ENCODE measurements at regions not wholly inside any gene's neighbourhood (a gene's known extent, or its start where the extent isn't known, plus 50 kb on each side); places are given as distances from the start of the nearest gene placed in this dataset.

DNA sequence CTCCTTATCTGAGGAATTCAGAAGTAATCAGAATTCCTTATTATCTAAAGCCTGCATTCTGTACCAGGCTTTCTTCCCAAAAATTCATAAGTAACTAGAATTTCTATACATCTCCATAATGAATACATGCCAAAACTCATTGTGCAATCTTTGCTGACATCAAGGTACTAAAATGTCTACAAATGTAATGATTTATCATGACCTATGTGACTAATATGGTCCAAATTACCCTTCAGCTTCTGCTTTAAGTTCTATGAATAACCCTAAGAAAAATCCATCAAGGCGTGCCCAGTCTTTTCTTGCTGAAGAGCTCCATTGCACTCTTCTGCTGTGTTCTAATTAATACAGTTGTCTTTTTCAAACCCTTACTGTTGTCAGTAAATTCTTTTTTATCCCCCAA, 58.5 kb upstream of the SLITRK1 start:
- DNase-seq (ENCODE audit: low spot score) (no peak), ATAC-seq (no peak)
- POLR2A ChIA-PET = no interaction called here
- Mint-ChIP-seq H3K4me3 (no peak overlapping the region), H3K4me1 (peaks cover 76% of the 10 kb centered on the region), H3K36me3 (peaks cover 23% of the 10 kb centered on the region), H3K27ac (peak overlapping the region; percentile 89), H3K27me3 (ENCODE audit: low read depth) (no peaks in the 10 kb centered on the region), H3K9me3 (peaks cover 16% of the 10 kb centered on the region)
- CTCF ChIA-PET = no interaction called here
- TF ChIP-seq JAZF1 (CRISPR knock-in tag; IDR thresholded peaks at IDR 0.05) (no peak), ESRRA (CRISPR knock-in tag; IDR thresholded peaks at IDR 0.05; ENCODE audit: borderline replicate concordance) (no peak), ZNF263 (CRISPR knock-in tag; IDR thresholded peaks at IDR 0.05; ENCODE audit: low read depth) (no peak), TEAD1 (CRISPR knock-in tag; IDR thresholded peaks at IDR 0.05) (no peak), NR2C2 (CRISPR knock-in tag; IDR thresholded peaks at IDR 0.05) (no peak), TP53 (CRISPR knock-in tag; IDR thresholded peaks at IDR 0.05) (no peak), EMX1 (CRISPR knock-in tag; IDR thresholded peaks at IDR 0.05) (no peak), CREM (CRISPR knock-in tag; IDR thresholded peaks at IDR 0.05) (no peak)
- TF ChIP-seq, protein P1, sequence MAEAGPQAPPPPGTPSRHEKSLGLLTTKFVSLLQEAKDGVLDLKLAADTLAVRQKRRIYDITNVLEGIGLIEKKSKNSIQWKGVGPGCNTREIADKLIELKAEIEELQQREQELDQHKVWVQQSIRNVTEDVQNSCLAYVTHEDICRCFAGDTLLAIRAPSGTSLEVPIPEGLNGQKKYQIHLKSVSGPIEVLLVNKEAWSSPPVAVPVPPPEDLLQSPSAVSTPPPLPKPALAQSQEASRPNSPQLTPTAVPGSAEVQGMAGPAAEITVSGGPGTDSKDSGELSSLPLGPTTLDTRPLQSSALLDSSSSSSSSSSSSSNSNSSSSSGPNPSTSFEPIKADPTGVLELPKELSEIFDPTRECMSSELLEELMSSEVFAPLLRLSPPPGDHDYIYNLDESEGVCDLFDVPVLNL (CRISPR knock-in tag; IDR thresholded peaks at IDR 0.05; ENCODE audit: borderline replicate concordance, low read depth) = no peak
- TF ChIP-seq, protein P2, sequence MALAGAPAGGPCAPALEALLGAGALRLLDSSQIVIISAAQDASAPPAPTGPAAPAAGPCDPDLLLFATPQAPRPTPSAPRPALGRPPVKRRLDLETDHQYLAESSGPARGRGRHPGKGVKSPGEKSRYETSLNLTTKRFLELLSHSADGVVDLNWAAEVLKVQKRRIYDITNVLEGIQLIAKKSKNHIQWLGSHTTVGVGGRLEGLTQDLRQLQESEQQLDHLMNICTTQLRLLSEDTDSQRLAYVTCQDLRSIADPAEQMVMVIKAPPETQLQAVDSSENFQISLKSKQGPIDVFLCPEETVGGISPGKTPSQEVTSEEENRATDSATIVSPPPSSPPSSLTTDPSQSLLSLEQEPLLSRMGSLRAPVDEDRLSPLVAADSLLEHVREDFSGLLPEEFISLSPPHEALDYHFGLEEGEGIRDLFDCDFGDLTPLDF (CRISPR knock-in tag; IDR thresholded peaks at IDR 0.05) = no peak
- TF ChIP-seq, protein P3, sequence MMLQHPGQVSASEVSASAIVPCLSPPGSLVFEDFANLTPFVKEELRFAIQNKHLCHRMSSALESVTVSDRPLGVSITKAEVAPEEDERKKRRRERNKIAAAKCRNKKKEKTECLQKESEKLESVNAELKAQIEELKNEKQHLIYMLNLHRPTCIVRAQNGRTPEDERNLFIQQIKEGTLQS (CRISPR knock-in tag; conservative IDR thresholded peaks at IDR 0.05) = no peak
- TF ChIP-seq, protein P4, sequence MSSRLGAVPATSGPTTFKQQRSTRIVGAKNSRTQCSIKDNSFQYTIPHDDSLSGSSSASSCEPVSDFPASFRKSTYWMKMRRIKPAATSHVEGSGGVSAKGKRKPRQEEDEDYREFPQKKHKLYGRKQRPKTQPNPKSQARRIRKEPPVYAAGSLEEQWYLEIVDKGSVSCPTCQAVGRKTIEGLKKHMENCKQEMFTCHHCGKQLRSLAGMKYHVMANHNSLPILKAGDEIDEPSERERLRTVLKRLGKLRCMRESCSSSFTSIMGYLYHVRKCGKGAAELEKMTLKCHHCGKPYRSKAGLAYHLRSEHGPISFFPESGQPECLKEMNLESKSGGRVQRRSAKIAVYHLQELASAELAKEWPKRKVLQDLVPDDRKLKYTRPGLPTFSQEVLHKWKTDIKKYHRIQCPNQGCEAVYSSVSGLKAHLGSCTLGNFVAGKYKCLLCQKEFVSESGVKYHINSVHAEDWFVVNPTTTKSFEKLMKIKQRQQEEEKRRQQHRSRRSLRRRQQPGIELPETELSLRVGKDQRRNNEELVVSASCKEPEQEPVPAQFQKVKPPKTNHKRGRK (CRISPR knock-in tag; IDR thresholded peaks at IDR 0.05; ENCODE audit: borderline replicate concordance) = no peak

DNA sequence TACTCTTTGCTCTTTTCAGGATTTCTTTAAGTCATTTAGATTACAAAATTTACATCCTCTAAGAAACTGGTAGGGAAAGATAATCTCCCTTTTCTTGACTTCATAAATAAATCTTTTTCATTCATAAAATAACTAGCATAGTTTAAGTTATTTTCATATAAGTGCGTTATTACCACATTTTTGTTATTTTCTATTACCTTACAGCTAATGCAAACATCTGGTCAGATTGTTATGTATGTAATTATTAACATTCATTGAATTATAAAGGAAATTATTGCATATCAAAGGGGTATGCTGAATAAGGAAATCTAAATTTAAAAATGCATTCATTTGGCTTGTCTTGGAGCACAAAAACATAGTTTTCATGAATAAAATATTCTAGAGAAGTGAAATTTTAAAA, 55.3 kb upstream of the SLITRK1 start:
- Mint-ChIP-seq H3K27me3 (ENCODE audit: low read depth) (no peaks in the 10 kb centered on the region; the same call in 1 of the 2 replicates), H3K27ac (peak overlapping the region; percentile 48), H3K36me3 (peaks cover 29% of the 10 kb centered on the region), H3K4me1 (peaks cover 55% of the 10 kb centered on the region), H3K9me3 (peaks cover 22% of the 10 kb centered on the region), H3K4me3 (peak overlapping the region; percentile 15; the same call in 1 of the 2 replicates)
- POLR2A ChIA-PET = no interaction called here
- CTCF ChIA-PET = no interaction called here
- ATAC-seq (no peak), DNase-seq (ENCODE audit: low spot score) (no peak)
- TF ChIP-seq GRHL2 (CRISPR knock-in tag; IDR thresholded peaks at IDR 0.05; ENCODE audit: insufficient replicate concordance, severe bottlenecking) (no peak), ATF1 (CRISPR knock-in tag; IDR thresholded peaks at IDR 0.05) (no peak), ZNF232 (CRISPR knock-in tag; IDR thresholded peaks at IDR 0.05) (no peak), SP1 (CRISPR knock-in tag; conservative IDR thresholded peaks at IDR 0.05) (no peak), ZNF396 (CRISPR knock-in tag; IDR thresholded peaks at IDR 0.05; ENCODE audit: borderline replicate concordance) (no peak), ZNF138 (CRISPR knock-in tag; conservative IDR thresholded peaks at IDR 0.05) (no peak), MYBL2 (CRISPR knock-in tag; IDR thresholded peaks at IDR 0.05) (no peak), TEAD4 (CRISPR knock-in tag; IDR thresholded peaks at IDR 0.05) (no peak), ZNF317 (CRISPR knock-in tag; IDR thresholded peaks at IDR 0.05; ENCODE audit: borderline replicate concordance, low read depth) (no peak), JAZF1 (CRISPR knock-in tag; IDR thresholded peaks at IDR 0.05) (no peak), ZNF416 (CRISPR knock-in tag; IDR thresholded peaks at IDR 0.05) (no peak), ZBTB21 (CRISPR knock-in tag; IDR thresholded peaks at IDR 0.05; ENCODE audit: borderline replicate concordance) (no peak), KAT7 (CRISPR knock-in tag; IDR thresholded peaks at IDR 0.05; ENCODE audit: borderline replicate concordance) (no peak), SMAD4 (CRISPR knock-in tag; IDR thresholded peaks at IDR 0.05) (no peak), ELF4 (CRISPR knock-in tag; IDR thresholded peaks at IDR 0.05; ENCODE audit: low read depth) (no peak)
- TF ChIP-seq, protein P5, sequence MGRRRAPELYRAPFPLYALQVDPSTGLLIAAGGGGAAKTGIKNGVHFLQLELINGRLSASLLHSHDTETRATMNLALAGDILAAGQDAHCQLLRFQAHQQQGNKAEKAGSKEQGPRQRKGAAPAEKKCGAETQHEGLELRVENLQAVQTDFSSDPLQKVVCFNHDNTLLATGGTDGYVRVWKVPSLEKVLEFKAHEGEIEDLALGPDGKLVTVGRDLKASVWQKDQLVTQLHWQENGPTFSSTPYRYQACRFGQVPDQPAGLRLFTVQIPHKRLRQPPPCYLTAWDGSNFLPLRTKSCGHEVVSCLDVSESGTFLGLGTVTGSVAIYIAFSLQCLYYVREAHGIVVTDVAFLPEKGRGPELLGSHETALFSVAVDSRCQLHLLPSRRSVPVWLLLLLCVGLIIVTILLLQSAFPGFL (CRISPR knock-in tag; IDR thresholded peaks at IDR 0.05; ENCODE audit: borderline replicate concordance) = no peak
- TF ChIP-seq, protein P6, sequence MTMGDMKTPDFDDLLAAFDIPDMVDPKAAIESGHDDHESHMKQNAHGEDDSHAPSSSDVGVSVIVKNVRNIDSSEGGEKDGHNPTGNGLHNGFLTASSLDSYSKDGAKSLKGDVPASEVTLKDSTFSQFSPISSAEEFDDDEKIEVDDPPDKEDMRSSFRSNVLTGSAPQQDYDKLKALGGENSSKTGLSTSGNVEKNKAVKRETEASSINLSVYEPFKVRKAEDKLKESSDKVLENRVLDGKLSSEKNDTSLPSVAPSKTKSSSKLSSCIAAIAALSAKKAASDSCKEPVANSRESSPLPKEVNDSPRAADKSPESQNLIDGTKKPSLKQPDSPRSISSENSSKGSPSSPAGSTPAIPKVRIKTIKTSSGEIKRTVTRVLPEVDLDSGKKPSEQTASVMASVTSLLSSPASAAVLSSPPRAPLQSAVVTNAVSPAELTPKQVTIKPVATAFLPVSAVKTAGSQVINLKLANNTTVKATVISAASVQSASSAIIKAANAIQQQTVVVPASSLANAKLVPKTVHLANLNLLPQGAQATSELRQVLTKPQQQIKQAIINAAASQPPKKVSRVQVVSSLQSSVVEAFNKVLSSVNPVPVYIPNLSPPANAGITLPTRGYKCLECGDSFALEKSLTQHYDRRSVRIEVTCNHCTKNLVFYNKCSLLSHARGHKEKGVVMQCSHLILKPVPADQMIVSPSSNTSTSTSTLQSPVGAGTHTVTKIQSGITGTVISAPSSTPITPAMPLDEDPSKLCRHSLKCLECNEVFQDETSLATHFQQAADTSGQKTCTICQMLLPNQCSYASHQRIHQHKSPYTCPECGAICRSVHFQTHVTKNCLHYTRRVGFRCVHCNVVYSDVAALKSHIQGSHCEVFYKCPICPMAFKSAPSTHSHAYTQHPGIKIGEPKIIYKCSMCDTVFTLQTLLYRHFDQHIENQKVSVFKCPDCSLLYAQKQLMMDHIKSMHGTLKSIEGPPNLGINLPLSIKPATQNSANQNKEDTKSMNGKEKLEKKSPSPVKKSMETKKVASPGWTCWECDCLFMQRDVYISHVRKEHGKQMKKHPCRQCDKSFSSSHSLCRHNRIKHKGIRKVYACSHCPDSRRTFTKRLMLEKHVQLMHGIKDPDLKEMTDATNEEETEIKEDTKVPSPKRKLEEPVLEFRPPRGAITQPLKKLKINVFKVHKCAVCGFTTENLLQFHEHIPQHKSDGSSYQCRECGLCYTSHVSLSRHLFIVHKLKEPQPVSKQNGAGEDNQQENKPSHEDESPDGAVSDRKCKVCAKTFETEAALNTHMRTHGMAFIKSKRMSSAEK (CRISPR knock-in tag; IDR thresholded peaks at IDR 0.05; ENCODE audit: borderline replicate concordance) = no peak
